GM18520 (cell line): ENCODE measurements at regions not wholly inside any gene's neighbourhood (a gene's known extent, or its start where the extent isn't known, plus 50 kb on each side); places are given as distances from the start of the nearest gene placed in this dataset.
"Not testable (repeated sequence)": the region's sequence is repeated elsewhere in the genome, so short reads cannot be mapped to it uniquely, and the experiment has no call there.

Experiments used
- ATAC-seq: cut with Tn5 transposase; IDR thresholded peaks from one replicate; pipeline ENCODE4 v1.9.1; 2021; ENCODE audit not compliant: unreplicated experiment

- ATAC-seq, result no peak
Observed at GRCh38 chr7:156590212-156590611, 50.4 kb upstream of the RNF32 start.

GRCh38 chr7:156589808-156590207, 50.8 kb upstream of the RNF32 start:
- ATAC-seq, result no peak

GRCh38 chr7:156585926-156586325, 54.6 kb upstream of the RNF32 start:
- no peak for ATAC-seq

GRCh38 chr7:156585025-156585648, 55.4 kb upstream of the RNF32 start:
- no peak for ATAC-seq

GRCh38 chr7:156582591-156583123, 57.9 kb upstream of the RNF32 start:
- ATAC-seq, result no peak

- ATAC-seq, result no peak
Observed at GRCh38 chr7:156580036-156580435, 60.5 kb upstream of the RNF32 start.

GRCh38 chr7:156579566-156579965, 61.0 kb upstream of the RNF32 start:
- ATAC-seq, result no peak

- no peak for ATAC-seq
Observed at GRCh38 chr7:156578978-156579430, 61.6 kb upstream of the RNF32 start.

GRCh38 chr7:156578578-156578940, 62.0 kb upstream of the RNF32 start:
- ATAC-seq, result no peak

- no peak for ATAC-seq
Observed at GRCh38 chr7:156577645-156578577, 62.7 kb upstream of the RNF32 start.

GRCh38 chr7:156576216-156577058, 64.1 kb upstream of the RNF32 start:
- no peak for ATAC-seq

- no peak for ATAC-seq
Observed at GRCh38 chr7:156568258-156568657, 72.3 kb upstream of the RNF32 start.

GRCh38 chr7:156566812-156567549, 73.6 kb upstream of the RNF32 start:
- no peak for ATAC-seq

GRCh38 chr7:156565002-156565401, 75.6 kb upstream of the RNF32 start:
- ATAC-seq, result not testable (repeated sequence)

GRCh38 chr7:156560696-156561095, 79.9 kb upstream of the RNF32 start:
- no peak for ATAC-seq

GRCh38 chr7:156560075-156560474, 80.5 kb upstream of the RNF32 start:
- no peak for ATAC-seq

GRCh38 chr7:156559001-156559400, 81.6 kb upstream of the RNF32 start:
- ATAC-seq, result no peak

GRCh38 chr7:156558198-156558597, 82.4 kb upstream of the RNF32 start:
- no peak for ATAC-seq

- no peak for ATAC-seq
Observed at GRCh38 chr7:156556083-156556482, 84.5 kb upstream of the RNF32 start.

GRCh38 chr7:156554488-156554887, 86.1 kb upstream of the RNF32 start:
- no peak for ATAC-seq
